C4-2B (cell line): ENCODE measurements at regions not wholly inside any gene's neighbourhood (a gene's known extent, or its start where the extent isn't known, plus 50 kb on each side); places are given as distances from the start of the nearest gene placed in this dataset.

ENCODE experiments used
- CTCF ChIP-seq: fragments of 450-650 bp; conservative IDR thresholded peaks from 2 replicates; pipeline ENCODE4 v1.5.1; 2017; ENCODE audit warnings: mild to moderate bottlenecking
- ZFX ChIP-seq: fragments of 450-650 bp; IDR thresholded peaks from 2 replicates; pipeline ENCODE4 v1.6.1; 2017

- TF ChIP-seq CTCF (no peak), ZFX (no peak)
Observed at GRCh38 chr10:85139124-85139523, 810.7 kb downstream of the CCSER2 start.
